Tibial nerve (tissue), 4 donors: ENCODE measurements at regions not wholly inside any gene's neighbourhood (a gene's known extent, or its start where the extent isn't known, plus 50 kb on each side); places are given as distances from the start of the nearest gene placed in this dataset.

ENCODE experiments used
- DNase-seq, 2 donors: peaks; one replicate each; pipeline ENCODE4 v3.0.0-alpha.2; 2019; ENCODE audit warnings: low spot score in 2 of 2
- H3K27ac ChIP-seq, 4 donors: fragments of 200-600 bp; sonication (generic) in 3 of 4; one replicate each; pipeline ENCODE4 v1.5.1; 2017 to 2019; ENCODE audit warnings: mild to moderate bottlenecking in 1 of 4
- H3K27me3 ChIP-seq, 2 donors: fragments of 200-600 bp; sonication (generic) in 1 of 2; one replicate each; pipeline versions ENCODE4 v1.5.1 to v1.6.0; 2017 to 2019
- H3K36me3 ChIP-seq, 3 donors: fragments of 200-600 bp; sonication (generic); one replicate each; pipeline ENCODE4 v1.5.1; 2018 to 2019
- H3K4me1 ChIP-seq, 4 donors: fragments of 200-600 bp; sonication (generic) in 3 of 4; one replicate each; pipeline ENCODE4 v1.5.1; 2017 to 2019
- H3K4me3 ChIP-seq, 4 donors: fragments of 200-600 bp; sonication (generic) in 3 of 4; one replicate each; pipeline ENCODE4 v1.5.1; 2017 to 2019; ENCODE audit warnings: mild to moderate bottlenecking in 1 of 4, moderate library complexity in 1 of 4
- H3K9me3 ChIP-seq, 4 donors: fragments of 200-600 bp; sonication (generic) in 3 of 4; one replicate each; pipeline ENCODE4 v1.5.1; 2017 to 2019
- CTCF ChIP-seq, 5 experiments: fragments of 200-600 bp in 3 of 5; fragments of 450-650 bp in 2 of 5; sonication (generic) in 3 of 5; IDR thresholded peaks; one replicate each; pipeline ENCODE4 v1.5.1; 2016 to 2019; ENCODE audit warnings: antibody characterized with exemption in 5 of 5, mild to moderate bottlenecking in 3 of 5, moderate library complexity in 2 of 5
- EP300 ChIP-seq, 2 donors: sonication (generic); formaldehyde crosslinking; IDR thresholded peaks; one replicate each; pipeline ENCODE4 v1.6.1; 2017; ENCODE audit warnings: antibody characterized with exemption in 2 of 2, mild to moderate bottlenecking in 1 of 2
- POLR2A ChIP-seq, 2 donors: fragments of 450-650 bp; IDR thresholded peaks; one replicate each; pipeline ENCODE4 v1.6.1; 2017; ENCODE audit warnings: antibody characterized with exemption in 2 of 2, mild to moderate bottlenecking in 2 of 2, moderate library complexity in 2 of 2
- WGBS, 2 donors: methylation state at CpG; one replicate each; pipeline ENCODE4 v1.1.5; 2018; 5-methylcytosine and 5-hydroxymethylcytosine counted together

- H3K27ac ChIP-seq, result no peak overlapping the region
- H3K27me3 ChIP-seq, result no peaks in the 10 kb centered on the region
- no peaks in the 10 kb centered on the region for H3K9me3 ChIP-seq
- no peak overlapping the region for H3K4me3 ChIP-seq
- TF ChIP-seq EP300 (IDR thresholded peaks at IDR 0.05) (no peak), POLR2A (IDR thresholded peaks at IDR 0.05) (no peak), CTCF (IDR thresholded peaks at IDR 0.05) (no peak)
- H3K4me1 ChIP-seq, result no peaks in the 10 kb centered on the region
- no peak for DNase-seq
- WGBS, 2 donors, result 47 to 59% methylated on average over 12 of the region's 12 CpGs
- H3K36me3 ChIP-seq, result no peaks in the 10 kb centered on the region
Measured at GRCh38 chr16:51542981-51543815, 392.1 kb upstream of the SALL1 start.

DNA sequence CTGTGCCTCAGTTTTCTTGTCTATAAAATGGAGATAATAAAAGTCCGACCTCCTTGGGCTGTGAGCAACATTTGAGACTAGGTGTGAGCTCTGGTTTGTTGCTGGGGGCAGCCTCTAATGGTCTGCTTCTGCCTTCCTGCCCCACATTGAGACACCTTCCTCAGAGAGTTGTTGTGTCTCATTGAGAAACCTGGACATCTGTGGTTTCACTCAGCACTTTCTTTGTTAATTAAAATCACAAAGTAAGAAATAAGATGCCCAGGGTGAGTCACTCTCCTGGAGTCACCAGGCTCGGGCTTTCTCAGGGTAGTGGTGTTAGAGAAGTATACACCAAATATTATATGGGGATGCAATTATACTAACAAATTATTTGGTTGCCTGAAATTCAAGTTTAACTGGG lies 389.2 kb upstream of the SALL1 start:
- no peaks in the 10 kb centered on the region for H3K4me1 ChIP-seq
- no peak for TF ChIP-seq POLR2A (IDR thresholded peaks at IDR 0.05)
- TF ChIP-seq CTCF (IDR thresholded peaks at IDR 0.05), result no peak
- no peak for TF ChIP-seq EP300 (IDR thresholded peaks at IDR 0.05)
- no peak overlapping the region for H3K4me3 ChIP-seq
- no peaks in the 10 kb centered on the region for H3K9me3 ChIP-seq
- no peaks in the 10 kb centered on the region for H3K36me3 ChIP-seq
- DNase-seq, result no peak
- 46 to 55% methylated on average over 2 of the region's 2 CpGs for WGBS, 2 donors
- H3K27me3 ChIP-seq, result no peaks in the 10 kb centered on the region
- no peak overlapping the region for H3K27ac ChIP-seq

GRCh38 chr16:51538707-51539498 lies 387.8 kb upstream of the SALL1 start:
- DNase-seq, result no peak
- no peaks in the 10 kb centered on the region for H3K27me3 ChIP-seq
- H3K27ac ChIP-seq, result no peak overlapping the region
- H3K4me3 ChIP-seq, result no peak overlapping the region
- H3K9me3 ChIP-seq, result no peaks in the 10 kb centered on the region
- H3K4me1 ChIP-seq, result no peaks in the 10 kb centered on the region
- H3K36me3 ChIP-seq, result no peaks in the 10 kb centered on the region
- TF ChIP-seq POLR2A (IDR thresholded peaks at IDR 0.05) (no peak), CTCF (IDR thresholded peaks at IDR 0.05) (no peak), EP300 (IDR thresholded peaks at IDR 0.05) (no peak)
- 20 to 22% methylated on average over 7 of the region's 7 CpGs for WGBS, 2 donors

GRCh38 chr16:51535591-51535990 lies 384.5 kb upstream of the SALL1 start:
- 44% methylated on average over 11 of the region's 11 CpGs for WGBS, 2 donors
- TF ChIP-seq CTCF (IDR thresholded peaks at IDR 0.05) (no peak), EP300 (IDR thresholded peaks at IDR 0.05) (no peak), POLR2A (IDR thresholded peaks at IDR 0.05) (no peak)
- Histone ChIP-seq H3K4me1 (no peaks in the 10 kb centered on the region), H3K9me3 (no peaks in the 10 kb centered on the region), H3K27ac (no peak overlapping the region), H3K4me3 (no peak overlapping the region), H3K27me3 (no peaks in the 10 kb centered on the region), H3K36me3 (no peaks in the 10 kb centered on the region)
- no peak for DNase-seq

GRCh38 chr16:51532551-51532950 lies 381.5 kb upstream of the SALL1 start:
- 76 to 91% methylated on average over 1 of the region's 1 CpG for WGBS, 2 donors
- DNase-seq, result no peak
- Histone ChIP-seq H3K27me3 (no peaks in the 10 kb centered on the region), H3K36me3 (no peaks in the 10 kb centered on the region), H3K4me1 (no peaks in the 10 kb centered on the region), H3K4me3 (no peak overlapping the region), H3K9me3 (no peaks in the 10 kb centered on the region), H3K27ac (no peak overlapping the region)
- no peak for TF ChIP-seq POLR2A (IDR thresholded peaks at IDR 0.05)
- no peak for TF ChIP-seq EP300 (IDR thresholded peaks at IDR 0.05)
- no peak for TF ChIP-seq CTCF (IDR thresholded peaks at IDR 0.05)
